Hematopoietic multipotent progenitor cell treated with erythropoietin and hydrocortisone succinate and interleukin-3 and kit ligand, for 4 days (in vitro differentiated cells): ENCODE measurements at regions not wholly inside any gene's neighbourhood (a gene's known extent, or its start where the extent isn't known, plus 50 kb on each side); places are given as distances from the start of the nearest gene placed in this dataset.
A peak's percentile ranks its signal among the peaks of the same experiment; 100 is the strongest.
"Not testable (repeated sequence)": the region's sequence is repeated elsewhere in the genome, so short reads cannot be mapped to it uniquely, and the experiment has no call there.

Experiments used
- DNase-seq: peaks from one replicate; pipeline ENCODE4 v3.0.0-alpha.2; 2015

DNA sequence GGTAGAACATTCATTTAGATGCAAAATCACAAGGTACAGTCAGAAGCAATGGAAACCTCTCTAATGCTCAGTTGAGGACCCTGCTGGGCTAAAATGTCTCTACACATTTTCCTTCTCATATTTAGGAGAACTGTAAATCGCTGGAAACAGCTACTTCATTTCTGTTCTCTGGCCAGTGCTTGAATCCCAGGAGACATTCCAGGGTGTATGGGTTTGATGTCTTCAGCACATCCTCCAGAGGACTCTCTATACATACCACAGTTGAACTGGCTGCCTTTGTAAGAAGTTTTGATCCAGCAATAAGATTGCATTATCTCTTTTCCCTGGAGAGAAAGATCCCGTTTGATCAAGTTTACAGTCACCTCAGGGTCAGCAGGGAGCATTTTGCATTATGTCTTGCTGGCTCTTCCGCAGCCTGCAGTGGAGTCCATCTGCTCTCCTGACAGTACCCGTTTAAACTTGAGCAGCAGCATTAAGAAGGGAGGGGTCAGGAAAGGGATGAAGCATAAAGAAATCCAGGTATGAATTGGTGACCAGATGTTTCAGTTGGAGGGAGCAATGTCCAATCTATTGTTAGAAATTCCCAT, 676.0 kb downstream of the EPHA3 start:
- no peak for DNase-seq

DNA sequence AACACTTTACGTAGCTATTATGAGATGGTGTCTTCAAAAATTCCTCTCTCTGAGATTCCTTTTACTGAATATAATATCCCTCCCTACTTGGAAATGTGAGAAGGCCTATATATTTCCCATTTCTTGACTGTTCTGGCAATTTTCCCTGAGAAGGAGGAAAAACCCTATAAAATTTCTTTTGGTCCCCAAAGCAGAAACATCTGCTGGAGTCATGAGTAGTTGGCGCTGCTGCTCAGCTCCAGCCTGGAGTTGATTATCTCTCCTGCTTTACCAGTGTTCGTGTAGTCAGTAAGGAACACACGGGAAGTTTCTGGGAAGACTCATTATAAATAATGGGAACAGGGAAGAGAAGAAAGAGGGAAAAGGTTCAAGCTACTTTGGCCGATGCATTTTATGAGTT, 680.1 kb downstream of the EPHA3 start:
- no peak for DNase-seq

DNA sequence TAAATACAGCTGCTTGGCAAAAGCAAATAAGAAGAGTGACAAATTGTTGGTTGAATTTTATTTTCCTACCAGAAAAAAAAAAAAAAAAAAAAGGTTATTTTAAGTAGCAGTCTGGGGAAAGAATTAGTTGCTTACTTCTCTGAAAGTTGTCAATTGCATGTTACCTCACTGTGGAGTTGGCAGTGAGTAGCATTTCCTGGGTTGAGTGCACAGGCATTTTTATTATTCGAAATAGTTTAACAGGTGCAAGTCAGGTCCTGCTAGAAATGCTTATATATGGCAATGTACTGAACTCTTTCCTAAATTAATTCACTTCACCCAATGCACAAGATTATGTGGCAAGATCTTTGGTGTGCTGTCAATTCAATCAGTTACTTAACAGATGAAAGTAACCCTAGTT, 680.6 kb downstream of the EPHA3 start:
- DNase-seq = no peak

DNA sequence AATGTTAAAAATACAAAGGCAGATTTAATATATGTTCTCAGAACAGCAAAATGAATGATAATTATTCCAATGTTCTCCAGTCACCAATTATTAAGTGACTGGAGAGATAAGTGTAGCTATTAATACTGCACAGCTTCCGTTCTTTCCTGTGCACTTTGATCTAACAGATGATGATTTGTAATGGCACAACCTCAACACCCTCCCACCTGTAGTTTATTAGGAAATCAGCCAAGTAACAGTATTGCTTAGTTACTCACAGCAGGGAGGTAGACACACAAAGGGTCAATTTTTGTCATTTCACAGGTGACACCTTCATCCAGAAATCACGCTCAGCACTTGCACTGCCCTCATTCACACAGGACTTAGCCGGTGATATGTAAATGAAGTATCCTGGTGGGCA, 688.1 kb downstream of the EPHA3 start:
- DNase-seq = no peak

DNA sequence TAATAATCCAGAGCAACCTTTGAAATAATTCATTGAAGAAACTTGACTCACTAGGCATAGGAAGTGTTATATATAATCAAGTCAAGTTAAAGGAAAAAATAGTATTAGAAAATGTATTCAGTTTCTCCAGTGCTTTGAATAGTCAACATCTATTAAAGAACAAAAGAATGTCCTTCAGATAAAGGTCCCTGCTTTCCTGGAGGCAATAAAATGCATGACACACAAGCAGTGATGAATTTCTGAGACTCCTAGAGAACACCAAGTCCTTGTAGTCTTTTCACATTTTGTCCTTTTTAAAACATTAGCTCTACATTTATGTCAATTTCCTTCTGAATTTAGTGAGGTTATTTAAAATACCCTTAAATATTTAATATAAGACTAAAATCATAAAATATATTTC, 695.5 kb downstream of the EPHA3 start:
- DNase-seq = no peak

DNA sequence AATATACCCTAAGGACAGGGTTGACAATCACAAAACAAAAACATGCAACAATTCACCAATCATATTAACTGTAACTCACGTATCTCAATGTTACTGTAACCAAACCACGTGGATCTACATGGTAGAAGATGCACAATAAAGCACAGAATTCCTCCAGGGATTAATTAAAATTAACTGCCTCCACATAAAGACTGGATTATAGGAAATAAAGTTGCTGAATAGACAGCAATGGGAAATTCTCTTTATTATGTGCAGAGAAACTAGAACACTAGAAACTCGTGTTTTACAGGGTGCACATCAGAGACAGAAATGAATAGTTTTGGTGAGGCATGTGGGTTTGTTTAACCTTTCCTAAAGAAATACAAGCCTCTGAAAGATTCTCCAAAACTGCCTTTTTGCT, 696.3 kb downstream of the EPHA3 start:
- DNase-seq = no peak

DNA sequence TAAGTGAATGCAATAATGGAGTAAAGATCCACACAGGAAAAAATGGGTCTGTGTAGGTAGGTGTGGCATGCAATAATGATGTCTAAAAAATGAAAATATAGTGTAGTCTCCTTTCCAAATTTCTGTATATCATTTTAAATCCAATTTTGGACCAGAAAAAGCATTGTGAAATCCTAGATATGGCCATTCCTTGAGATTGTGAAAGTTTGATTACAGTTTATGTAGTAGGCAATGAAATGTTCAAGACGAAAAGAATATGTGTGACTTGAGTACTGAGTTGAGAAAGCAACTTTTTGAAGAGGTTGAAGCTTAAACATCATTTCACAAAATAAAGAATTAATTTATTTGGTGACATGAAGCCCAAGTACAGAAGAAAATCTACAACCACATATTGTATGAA, 698.7 kb downstream of the EPHA3 start:
- no peak for DNase-seq

DNA sequence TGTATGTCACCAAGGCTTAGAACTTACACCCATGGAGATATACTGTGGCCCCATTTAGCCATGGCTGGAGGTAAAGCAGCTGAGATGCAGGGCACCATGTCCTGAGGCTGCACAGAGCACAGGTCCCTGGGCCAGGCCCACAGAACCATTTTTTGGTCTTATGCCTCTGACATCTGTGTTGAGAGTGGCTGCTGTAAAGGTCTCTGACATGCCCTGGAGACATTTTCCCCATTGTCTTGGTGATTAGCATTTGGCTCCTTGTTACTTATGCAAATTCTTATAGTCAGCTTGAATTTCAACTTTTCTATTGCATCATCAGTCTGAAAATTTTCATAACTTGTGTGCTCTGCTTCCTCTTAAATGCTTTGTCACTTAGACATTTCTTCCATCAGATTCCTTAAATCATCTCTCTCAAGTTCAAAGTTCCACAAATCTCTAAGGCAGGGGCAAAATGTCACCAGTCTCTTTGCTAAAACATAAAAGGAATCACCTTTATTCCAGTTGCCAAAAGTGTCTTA, 701.3 kb downstream of the EPHA3 start:
- no peak for DNase-seq

DNA sequence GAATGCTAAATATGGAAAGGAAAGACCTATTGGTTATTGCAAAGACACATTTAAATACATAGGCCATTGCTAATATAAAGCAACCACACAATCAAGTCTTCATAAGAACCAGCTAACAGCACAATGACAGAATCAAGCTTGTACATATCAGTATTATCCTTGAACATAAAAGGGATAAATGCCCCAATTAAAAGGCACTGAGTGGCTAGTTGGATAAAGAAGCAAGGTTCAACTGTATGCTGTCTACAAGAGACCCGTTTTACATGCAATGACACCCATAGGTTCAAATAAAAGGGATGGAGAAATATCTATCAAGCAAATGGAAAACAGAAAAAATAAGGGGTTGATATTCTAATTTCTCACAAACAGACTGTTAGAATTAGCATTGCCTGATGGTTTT, 706.1 kb downstream of the EPHA3 start:
- DNase-seq = no peak

DNA sequence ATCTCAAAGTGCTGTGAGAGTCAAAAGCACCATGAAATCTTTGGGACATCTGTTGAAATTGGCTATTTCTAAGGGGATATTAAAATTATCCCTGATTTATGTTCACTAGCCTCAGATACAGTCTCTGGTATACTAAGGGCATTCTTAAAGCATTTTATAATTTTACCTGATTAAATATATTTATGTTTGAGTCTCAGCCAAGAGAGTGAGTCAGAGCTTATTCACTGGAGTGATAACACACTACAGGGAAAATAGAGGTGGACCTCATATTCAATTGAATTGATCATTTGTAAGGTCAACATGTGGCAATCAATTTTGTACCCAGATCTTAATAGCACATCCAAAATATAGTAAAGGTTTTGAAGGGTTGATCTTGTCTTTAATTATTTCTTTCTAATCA, 733.6 kb downstream of the EPHA3 start:
- DNase-seq = no peak

DNA sequence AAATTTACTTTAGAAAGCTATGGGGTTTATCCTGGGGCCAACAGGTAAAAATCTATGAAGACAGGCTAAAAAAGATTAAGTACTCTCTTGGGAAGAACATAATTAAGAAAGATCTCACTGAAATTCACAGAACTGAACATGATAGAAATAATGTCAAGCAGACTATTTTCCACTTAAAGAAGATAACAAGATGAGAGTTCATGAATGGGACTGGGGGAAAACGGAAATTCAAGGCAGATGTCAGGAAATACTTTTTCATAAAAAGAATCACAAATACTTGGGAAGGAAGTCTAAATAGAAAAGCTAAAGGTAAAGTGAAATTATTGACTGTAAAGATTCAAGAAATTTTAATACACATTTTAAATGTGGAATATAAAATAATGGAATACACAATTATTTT, 737.6 kb downstream of the EPHA3 start:
- DNase-seq = no peak

DNA sequence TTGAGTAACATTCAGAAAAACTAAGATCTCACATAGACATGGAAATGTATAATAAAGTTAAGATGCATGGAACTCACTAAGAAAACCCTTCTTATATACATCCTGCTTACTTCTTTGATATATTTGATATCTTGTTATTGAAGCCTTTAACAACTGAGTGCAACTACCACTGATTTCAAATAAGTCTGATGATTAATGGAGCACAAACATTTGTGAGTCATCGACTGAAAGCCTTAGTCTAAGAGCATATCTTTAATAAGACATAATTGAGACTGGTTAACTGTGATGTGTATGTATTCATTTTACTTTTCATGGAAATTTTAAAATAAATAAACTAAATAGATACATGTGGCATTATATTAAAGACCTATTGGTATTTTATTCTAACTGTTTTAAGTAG, 740.5 kb downstream of the EPHA3 start:
- DNase-seq = no peak

DNA sequence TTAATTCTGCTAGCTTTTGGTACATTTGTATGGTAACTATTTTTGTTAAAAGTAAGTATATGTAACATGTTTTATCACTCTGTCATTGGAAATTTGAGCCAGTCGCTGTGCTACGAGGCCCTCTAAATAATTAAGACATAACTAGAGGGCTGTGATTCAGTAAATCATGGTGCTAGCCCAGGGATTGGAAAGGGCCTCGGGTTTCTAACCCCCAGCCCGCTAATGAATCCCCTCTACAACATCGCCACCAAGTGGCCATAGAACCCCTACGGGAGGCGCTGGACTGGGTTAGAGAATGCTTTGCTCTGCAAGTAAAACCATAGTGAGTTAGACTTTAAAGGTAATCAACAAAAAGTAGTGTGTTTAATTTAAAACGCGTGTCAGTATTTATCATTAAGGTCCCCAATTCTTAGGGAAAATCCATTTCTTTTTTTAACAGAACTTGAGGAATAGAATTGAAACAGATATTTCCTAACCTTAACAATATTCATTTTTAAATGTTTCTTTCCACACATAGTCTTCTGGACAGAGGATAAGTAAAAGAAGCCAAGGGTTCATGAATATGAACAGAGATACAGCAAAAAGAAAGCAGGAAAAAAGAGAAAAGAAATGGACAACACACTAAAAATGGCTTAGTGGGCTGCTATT, 744.7 kb downstream of the EPHA3 start:
- DNase-seq = peak; percentile 35

DNA sequence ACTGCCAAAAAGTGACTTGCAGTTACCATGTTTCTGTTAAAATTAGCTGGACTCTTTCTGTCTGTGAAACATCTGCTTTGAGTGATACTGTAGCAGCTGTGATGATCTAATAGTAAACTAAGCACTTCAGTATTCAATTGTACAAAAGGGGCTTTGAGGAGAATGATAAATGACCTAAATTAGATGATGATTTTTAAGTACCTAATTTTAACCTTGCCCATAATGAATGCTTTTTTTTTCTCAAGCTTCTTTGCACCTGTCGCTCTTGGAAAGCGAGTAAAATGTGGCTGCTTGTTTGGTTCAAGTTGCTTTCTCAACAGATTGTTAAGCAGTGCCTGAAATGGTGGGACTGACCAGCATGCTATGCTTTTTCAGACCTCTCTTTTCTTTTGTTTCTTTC, 752.3 kb downstream of the EPHA3 start:
- DNase-seq = no peak

DNA sequence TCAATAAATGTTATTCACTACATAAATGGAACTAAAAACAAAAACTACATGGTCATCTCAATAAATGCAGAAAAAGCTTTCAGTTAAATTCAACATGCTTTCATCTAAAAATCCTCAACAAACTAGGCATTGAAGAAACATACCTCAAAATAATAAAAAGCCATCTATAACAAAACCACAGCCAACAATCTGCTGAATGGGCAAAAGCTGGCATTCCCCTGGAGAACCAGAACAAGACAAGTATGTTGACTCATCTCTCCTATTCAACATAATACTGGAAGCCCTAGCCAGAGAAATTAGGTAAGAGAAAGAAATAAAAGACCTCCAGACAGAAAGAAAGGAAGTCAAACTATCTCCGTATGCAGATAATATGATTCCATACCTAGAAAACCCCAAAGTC, 759.9 kb downstream of the EPHA3 start:
- DNase-seq = no peak

DNA sequence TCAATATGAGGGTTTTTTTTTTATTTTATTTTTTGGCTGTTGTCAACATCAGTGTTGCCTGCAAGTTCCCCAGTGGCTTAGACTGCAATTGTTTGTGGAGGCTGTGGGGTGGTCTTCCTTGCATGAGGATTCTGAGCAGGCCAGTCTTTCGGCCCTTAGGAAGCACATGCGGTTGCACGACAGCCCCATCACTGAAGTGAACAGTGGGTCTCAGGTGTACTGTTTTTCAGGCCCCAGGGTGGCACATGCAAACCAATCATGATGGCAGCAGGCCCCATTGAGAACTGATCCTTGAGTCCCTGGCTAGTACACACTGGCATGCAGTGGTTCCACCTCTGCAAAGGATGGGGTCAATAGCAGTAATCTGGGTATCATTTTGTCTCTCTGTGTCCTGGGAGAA, 768.7 kb downstream of the EPHA3 start:
- no peak for DNase-seq

DNA sequence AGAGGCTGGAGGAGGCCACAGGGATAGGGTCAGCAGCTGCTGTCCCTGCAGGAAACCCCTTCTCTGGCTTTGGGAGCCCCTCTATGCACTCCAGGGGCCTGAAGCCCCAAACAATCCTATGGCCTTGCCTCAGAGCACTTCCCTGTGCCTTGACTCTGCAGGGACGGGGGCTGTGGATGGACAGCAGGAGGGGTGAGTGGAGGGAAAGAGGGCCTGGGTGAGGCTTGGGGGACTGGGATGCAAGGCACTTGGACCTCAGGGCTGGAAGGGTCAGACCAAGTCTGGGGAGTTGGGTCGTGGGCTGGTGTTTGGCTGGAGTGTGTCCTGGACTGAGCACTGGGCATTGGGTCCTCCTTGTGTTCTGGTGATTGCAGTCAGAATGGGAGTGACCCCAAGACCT, 769.8 kb downstream of the EPHA3 start:
- DNase-seq = no peak

DNA sequence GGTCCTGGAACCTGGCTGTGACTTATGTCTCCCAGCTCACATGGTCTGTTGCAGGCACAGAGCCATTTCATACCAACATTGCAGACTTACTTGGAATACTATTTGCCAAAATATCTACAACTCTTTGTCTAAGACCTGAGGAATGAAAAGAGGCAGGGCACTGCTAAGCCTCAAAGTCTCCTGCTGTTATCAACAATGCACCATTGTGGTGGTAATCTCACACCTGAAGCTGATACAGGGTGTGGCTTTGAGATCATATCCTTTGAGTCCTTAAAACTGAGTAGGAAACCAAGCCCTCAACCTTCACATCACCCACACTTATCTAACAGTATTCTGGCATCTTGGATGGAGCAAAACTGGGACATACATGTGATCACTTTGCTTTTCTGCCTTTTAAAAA, 782.0 kb downstream of the EPHA3 start:
- no peak for DNase-seq

DNA sequence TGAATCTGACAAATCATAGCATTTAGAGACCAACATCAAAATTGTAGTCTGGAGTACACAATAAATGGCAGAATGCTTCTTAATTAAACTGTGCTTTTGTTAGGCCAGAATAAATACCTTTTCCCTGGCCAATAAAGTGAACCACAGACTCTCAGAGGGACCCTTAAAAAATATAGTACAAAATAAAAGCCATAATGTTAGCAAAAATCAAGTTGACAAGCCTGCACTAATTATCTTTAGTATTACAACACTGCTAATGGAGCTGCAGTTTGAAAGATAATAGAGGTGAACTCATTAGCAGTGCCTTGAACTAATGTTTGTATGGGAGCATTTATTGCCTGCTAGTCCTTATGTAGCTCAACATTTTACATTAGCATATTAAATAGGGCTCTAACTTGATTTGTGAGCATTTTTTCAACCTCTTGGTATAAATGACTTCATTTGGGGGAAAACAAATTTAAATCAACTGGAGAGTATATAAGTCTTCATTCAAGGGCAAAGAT, 801.3 kb downstream of the EPHA3 start:
- no peak for DNase-seq

DNA sequence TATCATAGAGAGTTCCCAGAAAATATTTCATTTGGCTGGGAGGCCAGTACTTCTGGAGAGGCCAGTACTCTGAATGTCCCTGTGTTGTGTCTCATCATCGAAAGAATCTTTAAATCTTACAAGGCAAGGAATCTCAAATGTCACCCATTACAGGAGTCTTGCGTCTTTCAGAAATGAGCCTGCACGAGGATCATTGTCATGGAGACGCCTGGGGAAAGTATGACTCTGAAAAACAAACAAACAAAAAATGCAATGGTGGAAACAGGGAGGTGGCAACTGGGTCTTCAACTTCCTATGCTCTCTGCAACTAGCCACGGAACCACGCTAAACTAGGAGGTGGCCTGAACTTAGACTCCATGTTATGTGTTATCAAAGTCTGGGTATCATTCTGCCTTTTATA, 804.6 kb downstream of the EPHA3 start:
- DNase-seq = no peak

DNA sequence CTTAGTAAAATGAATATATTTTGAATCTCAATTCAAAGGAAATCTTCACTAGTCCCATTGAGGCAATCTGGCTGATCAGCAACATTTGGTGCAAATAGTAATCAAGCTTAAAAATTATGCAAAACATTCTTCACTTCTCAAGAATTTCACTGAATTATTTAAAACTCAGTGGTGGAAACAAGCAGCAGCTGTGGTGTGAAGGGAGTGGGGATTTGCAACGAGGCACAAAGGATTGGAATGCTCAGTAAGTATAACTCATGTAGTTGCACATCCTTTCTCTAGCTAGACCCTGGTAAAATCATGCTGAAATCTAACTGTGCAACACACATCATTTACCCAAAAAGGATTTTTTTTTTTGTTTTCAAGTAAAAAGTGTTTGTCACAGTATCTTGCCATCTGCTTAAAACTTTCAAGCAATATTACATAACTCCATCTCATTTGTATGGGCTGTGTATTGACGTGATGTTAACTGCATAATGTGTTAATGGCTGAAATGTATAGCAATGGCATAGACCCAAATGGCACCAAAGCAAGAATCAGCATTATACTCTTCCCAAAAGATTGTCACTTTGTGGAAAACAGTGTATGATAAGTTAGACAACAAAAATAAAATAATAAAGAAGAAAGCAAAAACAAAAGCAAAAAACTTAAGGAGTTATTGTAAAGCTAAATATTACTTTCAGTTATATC, 816.6 kb downstream of the EPHA3 start:
- no peak for DNase-seq

DNA sequence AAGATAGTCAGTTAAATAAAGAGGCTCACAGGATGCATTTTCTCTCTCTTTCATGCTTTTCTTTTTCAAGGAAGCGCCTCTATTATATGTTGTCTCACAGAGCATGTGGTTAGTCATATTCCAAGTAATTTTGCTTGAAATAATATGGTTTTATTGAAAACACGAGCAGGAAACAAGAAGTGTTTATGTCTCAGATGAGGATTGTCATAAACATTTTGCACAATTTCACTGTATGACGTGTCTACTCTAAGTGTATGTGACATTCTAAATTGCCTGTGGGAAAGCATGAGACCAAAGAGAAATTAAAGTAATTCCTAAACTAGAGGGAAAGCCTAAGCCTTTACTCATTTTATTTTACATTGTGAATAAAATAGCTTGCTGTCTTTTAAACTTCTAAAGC, 818.6 kb downstream of the EPHA3 start:
- no peak for DNase-seq

DNA sequence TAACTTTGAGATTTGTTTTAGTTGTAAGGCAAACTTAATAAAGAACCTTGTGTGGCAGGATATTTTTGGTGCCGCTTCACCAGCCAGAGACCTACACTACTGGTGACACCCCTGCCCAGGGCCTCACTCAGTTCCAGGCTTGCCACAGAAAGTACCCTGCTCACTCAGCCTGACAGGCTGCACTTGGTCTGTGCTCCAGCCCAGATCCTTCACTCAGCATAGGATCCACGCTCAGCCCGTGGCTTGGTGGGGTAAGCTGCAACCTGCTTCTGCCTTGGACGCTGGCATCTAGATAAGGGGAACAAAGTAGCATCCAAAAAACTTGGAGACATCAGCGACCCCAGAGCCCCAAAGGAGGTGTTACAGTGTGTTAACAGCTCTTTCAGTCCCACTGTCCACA, 825.5 kb downstream of the EPHA3 start:
- no peak for DNase-seq

DNA sequence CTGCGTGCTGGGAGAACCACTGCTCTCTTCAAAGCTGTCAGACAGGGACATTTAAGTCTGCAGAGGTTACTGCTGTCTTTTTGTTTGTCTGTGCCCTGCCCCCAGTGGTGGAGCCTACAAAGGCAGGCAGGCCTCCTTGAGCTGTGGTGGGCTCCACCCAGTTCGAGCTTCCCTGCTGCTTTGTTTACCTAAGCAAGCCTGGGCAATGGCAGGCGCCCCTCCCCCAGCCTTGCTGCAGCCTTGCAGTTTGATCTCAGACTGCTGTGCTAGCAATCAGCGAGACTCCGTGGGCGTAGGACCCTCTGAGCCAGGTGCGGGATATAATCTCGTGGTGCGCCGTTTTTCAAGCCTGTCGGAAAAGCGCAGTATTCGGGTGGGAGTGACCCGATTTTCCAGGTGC, 837.0 kb downstream of the EPHA3 start:
- DNase-seq = not testable (repeated sequence)
